ENCODE measurements at regions not wholly inside any gene's neighbourhood (a gene's known extent, or its start where the extent isn't known, plus 50 kb on each side); places are given as distances from the start of the nearest gene placed in this dataset.

DNA sequence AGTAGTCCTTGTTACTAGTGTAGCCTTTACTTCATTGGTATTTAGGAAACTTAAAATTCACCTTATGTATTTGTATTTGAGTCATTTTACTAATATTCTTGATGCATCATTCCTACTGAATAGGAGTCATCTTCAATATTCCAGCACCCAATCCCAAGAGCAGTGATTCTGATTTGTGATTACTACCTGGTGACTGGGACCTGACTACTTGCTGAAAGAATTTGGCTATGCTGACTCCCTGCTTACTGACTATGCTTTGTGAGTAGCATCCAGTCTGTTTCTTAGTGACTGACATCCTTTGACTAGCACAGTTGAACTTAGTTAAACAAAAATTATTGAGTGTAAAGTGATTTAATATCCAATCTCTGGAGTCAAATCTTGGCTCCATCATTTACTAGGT is 129.9 kb upstream of the NEGR1 start:
- TF ChIP-seq, protein P1, sequence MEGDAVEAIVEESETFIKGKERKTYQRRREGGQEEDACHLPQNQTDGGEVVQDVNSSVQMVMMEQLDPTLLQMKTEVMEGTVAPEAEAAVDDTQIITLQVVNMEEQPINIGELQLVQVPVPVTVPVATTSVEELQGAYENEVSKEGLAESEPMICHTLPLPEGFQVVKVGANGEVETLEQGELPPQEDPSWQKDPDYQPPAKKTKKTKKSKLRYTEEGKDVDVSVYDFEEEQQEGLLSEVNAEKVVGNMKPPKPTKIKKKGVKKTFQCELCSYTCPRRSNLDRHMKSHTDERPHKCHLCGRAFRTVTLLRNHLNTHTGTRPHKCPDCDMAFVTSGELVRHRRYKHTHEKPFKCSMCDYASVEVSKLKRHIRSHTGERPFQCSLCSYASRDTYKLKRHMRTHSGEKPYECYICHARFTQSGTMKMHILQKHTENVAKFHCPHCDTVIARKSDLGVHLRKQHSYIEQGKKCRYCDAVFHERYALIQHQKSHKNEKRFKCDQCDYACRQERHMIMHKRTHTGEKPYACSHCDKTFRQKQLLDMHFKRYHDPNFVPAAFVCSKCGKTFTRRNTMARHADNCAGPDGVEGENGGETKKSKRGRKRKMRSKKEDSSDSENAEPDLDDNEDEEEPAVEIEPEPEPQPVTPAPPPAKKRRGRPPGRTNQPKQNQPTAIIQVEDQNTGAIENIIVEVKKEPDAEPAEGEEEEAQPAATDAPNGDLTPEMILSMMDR (IDR thresholded peaks at IDR 0.05) = no peak
- TF ChIP-seq POLR2A (IDR thresholded peaks at IDR 0.05) (no peak), EP300 (IDR thresholded peaks at IDR 0.05) (no peak)

All from sigmoid colon (tissue), 4 donors.